ENCODE measurements at regions not wholly inside any gene's neighbourhood (a gene's known extent, or its start where the extent isn't known, plus 50 kb on each side); places are given as distances from the start of the nearest gene placed in this dataset.

DNA sequence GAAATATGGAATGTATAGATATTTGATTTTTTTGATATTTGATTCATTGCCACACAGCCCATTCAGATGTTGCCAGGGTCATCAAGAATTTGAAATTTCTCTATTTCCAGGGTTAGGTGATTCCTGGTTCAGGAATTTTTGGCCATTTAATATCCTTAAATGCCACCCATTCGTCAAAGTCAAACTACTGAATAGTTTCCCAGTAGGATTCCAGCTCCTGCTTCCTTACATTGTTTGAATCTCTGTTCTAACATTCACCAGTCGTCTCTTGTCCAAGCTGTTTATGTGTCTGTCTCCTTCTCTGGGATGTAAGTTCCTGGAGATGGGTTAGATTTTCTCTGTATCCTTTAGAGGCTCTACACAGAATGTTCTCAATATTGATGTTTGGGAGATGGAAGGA, 124.9 kb upstream of the TLE3 start:
- no peak for DNase-seq
- Histone ChIP-seq H3K9me3 (replicated peaks) (no peaks in the 10 kb centered on the region), H3K4me1 (no peaks in the 10 kb centered on the region), H3K27me3 (ENCODE audit: low read depth) (peaks cover 23% of the 10 kb centered on the region), H3K27ac (replicated peaks) (no peak overlapping the region), H3K36me3 (no peaks in the 10 kb centered on the region), H3K4me3 (no peak overlapping the region)
- TF ChIP-seq, protein P1, sequence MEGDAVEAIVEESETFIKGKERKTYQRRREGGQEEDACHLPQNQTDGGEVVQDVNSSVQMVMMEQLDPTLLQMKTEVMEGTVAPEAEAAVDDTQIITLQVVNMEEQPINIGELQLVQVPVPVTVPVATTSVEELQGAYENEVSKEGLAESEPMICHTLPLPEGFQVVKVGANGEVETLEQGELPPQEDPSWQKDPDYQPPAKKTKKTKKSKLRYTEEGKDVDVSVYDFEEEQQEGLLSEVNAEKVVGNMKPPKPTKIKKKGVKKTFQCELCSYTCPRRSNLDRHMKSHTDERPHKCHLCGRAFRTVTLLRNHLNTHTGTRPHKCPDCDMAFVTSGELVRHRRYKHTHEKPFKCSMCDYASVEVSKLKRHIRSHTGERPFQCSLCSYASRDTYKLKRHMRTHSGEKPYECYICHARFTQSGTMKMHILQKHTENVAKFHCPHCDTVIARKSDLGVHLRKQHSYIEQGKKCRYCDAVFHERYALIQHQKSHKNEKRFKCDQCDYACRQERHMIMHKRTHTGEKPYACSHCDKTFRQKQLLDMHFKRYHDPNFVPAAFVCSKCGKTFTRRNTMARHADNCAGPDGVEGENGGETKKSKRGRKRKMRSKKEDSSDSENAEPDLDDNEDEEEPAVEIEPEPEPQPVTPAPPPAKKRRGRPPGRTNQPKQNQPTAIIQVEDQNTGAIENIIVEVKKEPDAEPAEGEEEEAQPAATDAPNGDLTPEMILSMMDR (IDR thresholded peaks at IDR 0.05; ENCODE audit: borderline replicate concordance) = no peak
- intact Hi-C loops (cut with micrococcal nuclease) = no loop called here

DNA sequence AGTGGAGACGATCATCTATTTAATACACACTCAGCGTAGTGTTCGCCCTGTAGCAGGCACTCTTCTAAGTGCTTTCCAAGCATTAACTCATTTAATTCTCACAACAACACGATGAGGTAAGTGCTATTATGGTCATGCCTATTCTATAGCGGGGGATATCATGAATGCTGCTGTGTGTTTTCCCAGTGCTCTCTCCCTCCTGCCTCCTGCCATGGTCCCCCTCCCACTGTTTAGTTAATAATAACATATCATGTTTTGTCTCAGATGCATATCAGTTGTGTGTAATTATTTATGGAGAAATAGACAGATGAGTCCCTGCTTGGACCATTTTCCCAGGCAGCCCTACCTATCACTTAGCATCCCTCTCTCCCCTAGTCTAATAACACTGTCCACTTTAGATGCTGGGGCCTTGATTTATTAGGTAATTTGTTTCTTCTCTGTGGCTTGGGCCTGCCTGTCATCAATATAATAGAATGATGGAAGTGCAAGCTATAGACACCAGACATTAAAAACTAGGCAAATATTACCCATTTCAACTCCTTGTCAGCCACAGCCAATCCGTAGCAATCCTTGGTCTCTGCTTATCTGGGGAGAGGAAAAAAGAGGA, 122.9 kb upstream of the TLE3 start:
- H3K27ac ChIP-seq (replicated peaks) = no peak overlapping the region
- no peaks in the 10 kb centered on the region for H3K9me3 ChIP-seq (replicated peaks)
- H3K4me1 ChIP-seq = no peaks in the 10 kb centered on the region
- H3K27me3 ChIP-seq (ENCODE audit: low read depth) = peaks cover 34% of the 10 kb centered on the region
- intact Hi-C loops (cut with micrococcal nuclease) = no loop called here
- H3K36me3 ChIP-seq = no peaks in the 10 kb centered on the region
- no peak for DNase-seq
- no peak overlapping the region for H3K4me3 ChIP-seq
- TF ChIP-seq, protein P1 (IDR thresholded peaks at IDR 0.05; ENCODE audit: borderline replicate concordance) = no peak

DNA sequence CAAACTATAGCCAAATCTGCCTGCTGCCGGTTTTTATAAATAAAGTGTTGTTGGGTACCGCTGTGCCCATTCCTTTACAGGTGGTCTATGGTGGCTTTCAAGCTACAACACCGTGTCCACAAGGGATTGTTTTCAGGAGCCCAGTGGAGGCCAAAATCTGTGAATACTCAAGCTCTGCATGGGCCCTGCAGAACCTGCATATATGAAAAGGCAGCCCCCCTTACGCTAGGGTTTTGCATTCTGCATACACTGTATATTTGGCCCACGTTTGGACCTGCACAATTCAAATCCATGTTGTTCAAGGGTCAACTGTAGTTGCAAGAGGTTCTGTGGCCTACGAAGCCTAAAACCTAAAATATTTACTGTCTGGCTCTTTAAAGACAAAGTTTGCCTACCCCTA, 122.2 kb upstream of the TLE3 start:
- intact Hi-C loops (cut with micrococcal nuclease) = no loop called here
- no peaks in the 10 kb centered on the region for H3K36me3 ChIP-seq
- peaks cover 37% of the 10 kb centered on the region for H3K27me3 ChIP-seq (ENCODE audit: low read depth)
- DNase-seq = no peak
- TF ChIP-seq, protein P1 (IDR thresholded peaks at IDR 0.05; ENCODE audit: borderline replicate concordance) = no peak
- no peak overlapping the region for H3K4me3 ChIP-seq
- no peak overlapping the region for H3K27ac ChIP-seq (replicated peaks)
- no peaks in the 10 kb centered on the region for H3K9me3 ChIP-seq (replicated peaks)
- no peaks in the 10 kb centered on the region for H3K4me1 ChIP-seq

DNA sequence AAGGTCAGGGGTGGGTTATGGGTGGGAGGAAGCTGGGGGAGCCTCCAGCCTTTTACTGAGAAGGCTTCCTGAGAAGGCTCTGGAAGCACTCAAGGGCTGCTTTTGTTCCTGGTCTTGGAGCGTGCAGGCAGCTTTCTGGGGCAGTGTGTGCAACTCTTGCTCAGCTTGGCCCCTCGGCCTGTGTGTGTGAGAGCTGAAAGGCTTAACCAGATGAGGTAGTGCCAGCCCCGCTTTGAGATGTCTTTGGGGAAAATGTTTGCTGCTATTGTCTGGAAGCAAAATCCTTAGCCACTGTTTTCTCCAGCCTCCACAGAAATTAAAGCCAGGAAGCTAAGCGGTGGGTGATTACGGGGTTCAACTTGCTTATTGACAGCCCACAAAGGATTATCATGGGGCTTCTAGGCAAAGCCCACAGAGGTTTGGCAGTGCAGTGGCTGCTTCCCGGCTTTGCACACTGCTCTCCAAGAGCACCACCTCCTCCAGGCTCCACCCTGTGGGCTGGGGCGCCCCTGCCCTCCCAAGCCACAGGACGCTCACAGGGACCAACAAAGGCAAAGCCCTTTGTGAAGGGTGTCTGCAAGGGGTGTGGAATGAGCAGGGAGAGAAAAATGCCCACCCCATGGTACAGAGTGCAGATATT, 121.7 kb upstream of the TLE3 start:
- H3K4me3 ChIP-seq = no peak overlapping the region
- H3K4me1 ChIP-seq = no peaks in the 10 kb centered on the region
- no peak overlapping the region for H3K27ac ChIP-seq (replicated peaks)
- H3K9me3 ChIP-seq (replicated peaks) = no peaks in the 10 kb centered on the region
- DNase-seq = no peak
- no peaks in the 10 kb centered on the region for H3K36me3 ChIP-seq
- TF ChIP-seq, protein P1 (IDR thresholded peaks at IDR 0.05; ENCODE audit: borderline replicate concordance) = no peak
- intact Hi-C loops (cut with micrococcal nuclease) = no loop called here
- peaks cover 43% of the 10 kb centered on the region for H3K27me3 ChIP-seq (ENCODE audit: low read depth)

DNA sequence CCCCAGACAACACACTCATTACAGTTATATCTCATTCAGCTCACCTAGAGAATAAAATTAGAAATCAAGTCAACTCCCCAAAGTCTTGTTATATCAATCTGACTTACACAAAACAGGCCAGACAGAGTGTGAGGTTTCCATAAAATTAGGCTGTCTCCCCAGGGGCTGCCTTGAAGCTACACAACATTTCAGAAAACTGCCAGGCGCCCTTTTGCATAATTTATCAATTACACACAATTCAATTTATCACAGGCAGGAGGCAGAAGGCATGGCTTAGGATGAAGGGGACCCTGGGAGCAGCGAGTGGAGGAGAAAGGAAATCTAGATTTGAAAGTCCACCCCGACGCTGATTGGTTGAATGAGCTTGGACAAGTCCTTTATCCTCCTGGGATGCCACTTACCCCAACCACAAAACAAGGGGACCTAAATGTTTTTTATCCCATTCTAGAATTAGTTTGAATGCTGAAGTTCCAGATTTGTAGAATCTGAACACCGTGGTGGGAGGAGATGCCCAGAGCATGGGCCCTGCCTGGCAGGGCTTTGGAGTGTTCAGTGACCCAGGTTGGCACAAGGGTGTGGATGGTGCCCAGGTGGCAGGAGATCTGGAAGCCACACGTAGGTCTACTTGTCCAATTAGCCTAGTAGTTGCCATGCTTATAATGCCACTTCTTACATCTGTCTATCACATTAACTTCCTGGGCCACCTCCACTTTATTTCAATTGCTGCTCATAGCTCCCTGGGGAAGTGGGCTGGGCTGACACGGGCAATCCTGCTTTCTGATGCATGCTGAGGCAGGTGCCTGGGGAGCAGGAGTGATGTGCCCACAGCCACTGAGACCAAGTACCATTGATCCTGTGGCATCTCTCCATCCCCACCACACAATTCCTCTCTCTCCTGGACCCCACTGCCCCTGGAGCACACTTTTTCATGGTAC, 119.8 kb upstream of the TLE3 start:
- Histone ChIP-seq H3K27ac (replicated peaks) (no peak overlapping the region), H3K4me1 (peaks cover 8% of the 10 kb centered on the region), H3K9me3 (replicated peaks) (no peaks in the 10 kb centered on the region), H3K27me3 (ENCODE audit: low read depth) (peaks cover 62% of the 10 kb centered on the region), H3K36me3 (no peaks in the 10 kb centered on the region), H3K4me3 (no peak overlapping the region)
- DNase-seq = no peak
- TF ChIP-seq, protein P1 (IDR thresholded peaks at IDR 0.05; ENCODE audit: borderline replicate concordance) = no peak
- intact Hi-C loops (cut with micrococcal nuclease) = no loop called here

Measured in left ventricle myocardium inferior (tissue), 1 donor.